ENCODE measurements at regions not wholly inside any gene's neighbourhood (a gene's known extent, or its start where the extent isn't known, plus 50 kb on each side); places are given as distances from the start of the nearest gene placed in this dataset.

GRCh38 chr2:217479566-217479965 is 523.2 kb downstream of the TNS1 start:
- Histone ChIP-seq H3K27me3 (ENCODE audit: control insufficient read depth in 3 of 3, insufficient read depth in 3 of 3, low read depth in 1 of 3, low read length in 3 of 3) (no peaks in the 10 kb centered on the region), H3K4ac (ENCODE audit: low read length) (no peak overlapping the region), H2BK5ac (ENCODE audit: low read length) (no peak overlapping the region), H2BK12ac (ENCODE audit: low read length) (no peak overlapping the region), H3K23ac (ENCODE audit: low read depth, low read length, poor library complexity) (no peak overlapping the region), H3K4me3 (ENCODE audit: low read length in 2 of 2) (no peak overlapping the region), H3K79me1 (ENCODE audit: low read depth, low read length) (no peaks in the 10 kb centered on the region), H3K4me2 (ENCODE audit: insufficient read depth, low read length, poor library complexity, severe bottlenecking) (no peak overlapping the region), H3K4me1 (ENCODE audit: control insufficient read depth in 2 of 2, insufficient read depth in 1 of 2, low read depth in 1 of 2, low read length in 2 of 2) (peaks cover 7% of the 10 kb centered on the region in 2 donors), H3K9ac (ENCODE audit: low read depth, low read length, poor library complexity) (no peak overlapping the region), H3K36me3 (replicated peaks in 1 of 2; ENCODE audit: control insufficient read depth in 2 of 2, insufficient read depth in 2 of 2, low read length in 2 of 2) (no peaks in the 10 kb centered on the region), H3K14ac (ENCODE audit: low read length) (no peak overlapping the region), H2AFZ (ENCODE audit: low read length) (no peak overlapping the region), H4K91ac (ENCODE audit: low read depth, low read length, poor library complexity) (no peak overlapping the region), H3K27ac (replicated peaks; ENCODE audit: low read length) (no peak overlapping the region), H4K8ac (ENCODE audit: low read depth, low read length) (no peak overlapping the region), H3K9me3 (replicated peaks in 1 of 2; ENCODE audit: control insufficient read depth in 2 of 2, insufficient read depth in 1 of 2, low read depth in 1 of 2, low read length in 2 of 2) (no peaks in the 10 kb centered on the region), H2AK5ac (ENCODE audit: low read depth, low read length) (no peak overlapping the region), H3K18ac (ENCODE audit: low read length) (no peak overlapping the region), H2BK15ac (ENCODE audit: low read length) (no peak overlapping the region), H2BK120ac (ENCODE audit: low read depth, low read length) (no peak overlapping the region)
- DNase-seq (ENCODE audit: low spot score) = no peak
- WGBS, 2 donors (ENCODE audit: extremely low coverage in 2 of 2, insufficient read length in 2 of 2, insufficient replicate concordance in 1 of 2) = no CpG with 5 or more reads among the region's 4 CpGs

GRCh38 chr2:217478831-217479455 is 523.9 kb downstream of the TNS1 start:
- Histone ChIP-seq H3K14ac (ENCODE audit: low read length) (no peak overlapping the region), H4K8ac (ENCODE audit: low read depth, low read length) (no peak overlapping the region), H2BK120ac (ENCODE audit: low read depth, low read length) (no peak overlapping the region), H2BK15ac (ENCODE audit: low read length) (no peak overlapping the region), H2AFZ (ENCODE audit: low read length) (peak overlapping the region; percentile 64), H3K23ac (ENCODE audit: low read depth, low read length, poor library complexity) (no peak overlapping the region), H4K91ac (ENCODE audit: low read depth, low read length, poor library complexity) (no peak overlapping the region), H2BK12ac (ENCODE audit: low read length) (no peak overlapping the region), H2AK5ac (ENCODE audit: low read depth, low read length) (no peak overlapping the region), H3K36me3 (replicated peaks in 1 of 2; ENCODE audit: control insufficient read depth in 2 of 2, insufficient read depth in 2 of 2, low read length in 2 of 2) (no peaks in the 10 kb centered on the region), H3K4me2 (ENCODE audit: insufficient read depth, low read length, poor library complexity, severe bottlenecking) (no peak overlapping the region), H3K9me3 (replicated peaks in 1 of 2; ENCODE audit: control insufficient read depth in 2 of 2, insufficient read depth in 1 of 2, low read depth in 1 of 2, low read length in 2 of 2) (no peaks in the 10 kb centered on the region), H3K79me1 (ENCODE audit: low read depth, low read length) (no peaks in the 10 kb centered on the region), H2BK5ac (ENCODE audit: low read length) (no peak overlapping the region), H3K27me3 (ENCODE audit: control insufficient read depth in 3 of 3, insufficient read depth in 3 of 3, low read depth in 1 of 3, low read length in 3 of 3) (no peaks in the 10 kb centered on the region), H3K18ac (ENCODE audit: low read length) (no peak overlapping the region), H3K27ac (replicated peaks; ENCODE audit: low read length) (no peak overlapping the region), H3K4me3 (ENCODE audit: low read length in 2 of 2) (no peak overlapping the region), H3K4me1 (ENCODE audit: control insufficient read depth in 2 of 2, insufficient read depth in 1 of 2, low read depth in 1 of 2, low read length in 2 of 2) (peaks cover 7% of the 10 kb centered on the region in 2 donors), H3K4ac (ENCODE audit: low read length) (no peak overlapping the region), H3K9ac (ENCODE audit: low read depth, low read length, poor library complexity) (no peak overlapping the region)
- no peak for DNase-seq (ENCODE audit: low spot score)
- no CpG with 5 or more reads among the region's 9 CpGs for WGBS, 2 donors (ENCODE audit: extremely low coverage in 2 of 2, insufficient read length in 2 of 2, insufficient replicate concordance in 1 of 2)

GRCh38 chr2:217477583-217477982 is 525.2 kb downstream of the TNS1 start:
- Histone ChIP-seq H3K27ac (replicated peaks; ENCODE audit: low read length) (no peak overlapping the region), H4K91ac (ENCODE audit: low read depth, low read length, poor library complexity) (no peak overlapping the region), H3K14ac (ENCODE audit: low read length) (no peak overlapping the region), H3K4me3 (ENCODE audit: low read length in 2 of 2) (no peak overlapping the region), H3K36me3 (replicated peaks in 1 of 2; ENCODE audit: control insufficient read depth in 2 of 2, insufficient read depth in 2 of 2, low read length in 2 of 2) (no peaks in the 10 kb centered on the region), H3K4me2 (ENCODE audit: insufficient read depth, low read length, poor library complexity, severe bottlenecking) (no peak overlapping the region), H3K79me1 (ENCODE audit: low read depth, low read length) (no peaks in the 10 kb centered on the region), H2AK5ac (ENCODE audit: low read depth, low read length) (no peak overlapping the region), H3K4me1 (ENCODE audit: control insufficient read depth in 2 of 2, insufficient read depth in 1 of 2, low read depth in 1 of 2, low read length in 2 of 2) (peaks cover 7% of the 10 kb centered on the region in 2 donors), H3K9ac (ENCODE audit: low read depth, low read length, poor library complexity) (no peak overlapping the region), H4K8ac (ENCODE audit: low read depth, low read length) (no peak overlapping the region), H2AFZ (ENCODE audit: low read length) (no peak overlapping the region), H2BK15ac (ENCODE audit: low read length) (no peak overlapping the region), H3K18ac (ENCODE audit: low read length) (no peak overlapping the region), H3K27me3 (ENCODE audit: control insufficient read depth in 3 of 3, insufficient read depth in 3 of 3, low read depth in 1 of 3, low read length in 3 of 3) (no peaks in the 10 kb centered on the region), H3K4ac (ENCODE audit: low read length) (no peak overlapping the region), H2BK5ac (ENCODE audit: low read length) (no peak overlapping the region), H3K9me3 (replicated peaks in 1 of 2; ENCODE audit: control insufficient read depth in 2 of 2, insufficient read depth in 1 of 2, low read depth in 1 of 2, low read length in 2 of 2) (no peaks in the 10 kb centered on the region), H2BK12ac (ENCODE audit: low read length) (no peak overlapping the region), H3K23ac (ENCODE audit: low read depth, low read length, poor library complexity) (no peak overlapping the region), H2BK120ac (ENCODE audit: low read depth, low read length) (no peak overlapping the region)
- no peak for DNase-seq (ENCODE audit: low spot score)

GRCh38 chr2:217475791-217476190 is 527.0 kb downstream of the TNS1 start:
- no CpG with 5 or more reads among the region's 4 CpGs for WGBS, 2 donors (ENCODE audit: extremely low coverage in 2 of 2, insufficient read length in 2 of 2, insufficient replicate concordance in 1 of 2)
- Histone ChIP-seq H3K18ac (ENCODE audit: low read length) (no peak overlapping the region), H3K9me3 (replicated peaks in 1 of 2; ENCODE audit: control insufficient read depth in 2 of 2, insufficient read depth in 1 of 2, low read depth in 1 of 2, low read length in 2 of 2) (no peaks in the 10 kb centered on the region), H3K79me1 (ENCODE audit: low read depth, low read length) (no peaks in the 10 kb centered on the region), H4K91ac (ENCODE audit: low read depth, low read length, poor library complexity) (no peak overlapping the region), H3K4me1 (ENCODE audit: control insufficient read depth in 2 of 2, insufficient read depth in 1 of 2, low read depth in 1 of 2, low read length in 2 of 2) (peaks cover 7% of the 10 kb centered on the region in 2 donors), H3K9ac (ENCODE audit: low read depth, low read length, poor library complexity) (no peak overlapping the region), H2AFZ (ENCODE audit: low read length) (no peak overlapping the region), H3K23ac (ENCODE audit: low read depth, low read length, poor library complexity) (no peak overlapping the region), H3K14ac (ENCODE audit: low read length) (no peak overlapping the region), H4K8ac (ENCODE audit: low read depth, low read length) (no peak overlapping the region), H2AK5ac (ENCODE audit: low read depth, low read length) (no peak overlapping the region), H3K4me3 (ENCODE audit: low read length in 2 of 2) (no peak overlapping the region), H3K36me3 (replicated peaks in 1 of 2; ENCODE audit: control insufficient read depth in 2 of 2, insufficient read depth in 2 of 2, low read length in 2 of 2) (no peaks in the 10 kb centered on the region), H2BK15ac (ENCODE audit: low read length) (no peak overlapping the region), H2BK120ac (ENCODE audit: low read depth, low read length) (no peak overlapping the region), H2BK12ac (ENCODE audit: low read length) (no peak overlapping the region), H3K4ac (ENCODE audit: low read length) (no peak overlapping the region), H3K27ac (replicated peaks; ENCODE audit: low read length) (no peak overlapping the region), H3K27me3 (ENCODE audit: control insufficient read depth in 3 of 3, insufficient read depth in 3 of 3, low read depth in 1 of 3, low read length in 3 of 3) (no peaks in the 10 kb centered on the region), H3K4me2 (ENCODE audit: insufficient read depth, low read length, poor library complexity, severe bottlenecking) (no peak overlapping the region), H2BK5ac (ENCODE audit: low read length) (no peak overlapping the region)
- no peak for DNase-seq (ENCODE audit: low spot score)

Measured in neuronal stem cell (in vitro differentiated cells).